Urinary bladder (tissue), 3 donors: ENCODE measurements at regions not wholly inside any gene's neighbourhood (a gene's known extent, or its start where the extent isn't known, plus 50 kb on each side); places are given as distances from the start of the nearest gene placed in this dataset.
"Not testable (repeated sequence)": the region's sequence is repeated elsewhere in the genome, so short reads cannot be mapped to it uniquely, and the experiment has no call there.

Experiments
- DNase-seq: peaks from one replicate; pipeline ENCODE4 v3.0.0-alpha.2; 2015; ENCODE audit errors: extremely low spot score
- H3K27ac ChIP-seq: one replicate; pipeline ENCODE4 v1.5.1; 2013; ENCODE audit warnings: low read depth, mild to moderate bottlenecking, moderate library complexity
- H3K36me3 ChIP-seq: one replicate; pipeline ENCODE4 v1.6.1; 2013; ENCODE audit warnings: mild to moderate bottlenecking, moderate library complexity; ENCODE audit not compliant: insufficient read depth
- H3K4me1 ChIP-seq: one replicate; pipeline ENCODE4 v1.6.1; 2013; ENCODE audit warnings: mild to moderate bottlenecking, moderate library complexity; ENCODE audit not compliant: insufficient read depth
- H3K4me3 ChIP-seq: one replicate; pipeline ENCODE4 v1.5.1; 2013; ENCODE audit warnings: low read depth, low read length
- WGBS: extraction: QIAGEN DNeasy Blood & Tissue Kit; methylation state at CpG from one replicate; pipeline ENCODE4 v1.1.7; 2013; 5-methylcytosine and 5-hydroxymethylcytosine counted together
- donor health status: healthy with polysubstance abuse.
- donor health status: healthy.

- Histone ChIP-seq H3K4me3 (no peak overlapping the region), H3K27ac (no peak overlapping the region), H3K4me1 (no peaks in the 10 kb centered on the region), H3K36me3 (no peaks in the 10 kb centered on the region)
- DNase-seq: no peak
These were observed 80.0 kb downstream of the SHOX2 start for GRCh38 chr3:158026236-158026635.

GRCh38 chr3:158019897-158020296 lies 86.3 kb downstream of the SHOX2 start:
- 79% methylated on average over 12 of the region's 18 CpGs for WGBS
- not testable (repeated sequence) for DNase-seq, H3K27ac ChIP-seq, H3K36me3 ChIP-seq, H3K4me1 ChIP-seq, H3K4me3 ChIP-seq

DNA sequence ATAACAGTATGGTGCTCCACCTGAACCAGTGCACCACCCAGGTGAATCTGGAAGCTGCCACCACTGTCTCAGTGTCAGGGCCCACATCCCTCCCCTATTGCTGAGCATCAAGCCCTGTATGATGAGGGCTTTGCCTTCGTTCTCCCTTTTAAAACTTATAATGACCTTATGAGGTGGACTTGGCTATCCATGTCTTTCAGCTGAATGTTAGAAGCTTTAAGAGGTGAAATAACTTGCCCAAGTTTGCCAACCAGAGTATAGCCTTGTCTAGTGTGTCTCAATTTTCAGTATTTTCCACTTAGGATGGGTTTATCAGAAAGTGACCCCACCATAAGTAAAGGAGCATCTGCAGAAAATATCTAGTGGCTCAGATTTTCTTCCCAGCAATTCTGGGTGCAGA lies 87.8 kb downstream of the SHOX2 start:
- H3K36me3 ChIP-seq: no peaks in the 10 kb centered on the region
- WGBS: 84% methylated on average over 1 of the region's 1 CpG
- H3K4me1 ChIP-seq: no peaks in the 10 kb centered on the region
- H3K4me3 ChIP-seq: no peak overlapping the region
- no peak overlapping the region for H3K27ac ChIP-seq
- DNase-seq: no peak

DNA sequence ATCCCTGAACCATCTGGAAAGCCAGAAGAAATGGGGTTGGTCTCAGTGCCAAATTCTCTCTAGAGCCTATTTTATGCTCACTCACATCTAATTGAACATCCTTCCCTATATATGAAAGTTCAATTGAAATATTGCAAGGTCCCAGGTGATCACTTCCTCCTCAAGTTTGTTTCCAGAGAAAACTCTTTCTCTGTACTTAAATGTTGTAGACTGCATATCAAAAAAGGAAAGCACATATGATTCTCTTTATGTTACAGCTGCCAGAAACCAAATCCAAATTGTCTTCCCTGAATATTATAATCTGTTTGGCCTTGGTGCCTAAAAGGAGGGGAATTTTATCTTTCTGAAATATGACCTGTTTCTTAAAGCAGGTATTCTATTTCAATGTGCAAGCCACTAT lies 93.3 kb downstream of the SHOX2 start:
- Histone ChIP-seq H3K4me1 (no peaks in the 10 kb centered on the region), H3K4me3 (no peak overlapping the region), H3K27ac (no peak overlapping the region), H3K36me3 (no peaks in the 10 kb centered on the region)
- DNase-seq: no peak

DNA sequence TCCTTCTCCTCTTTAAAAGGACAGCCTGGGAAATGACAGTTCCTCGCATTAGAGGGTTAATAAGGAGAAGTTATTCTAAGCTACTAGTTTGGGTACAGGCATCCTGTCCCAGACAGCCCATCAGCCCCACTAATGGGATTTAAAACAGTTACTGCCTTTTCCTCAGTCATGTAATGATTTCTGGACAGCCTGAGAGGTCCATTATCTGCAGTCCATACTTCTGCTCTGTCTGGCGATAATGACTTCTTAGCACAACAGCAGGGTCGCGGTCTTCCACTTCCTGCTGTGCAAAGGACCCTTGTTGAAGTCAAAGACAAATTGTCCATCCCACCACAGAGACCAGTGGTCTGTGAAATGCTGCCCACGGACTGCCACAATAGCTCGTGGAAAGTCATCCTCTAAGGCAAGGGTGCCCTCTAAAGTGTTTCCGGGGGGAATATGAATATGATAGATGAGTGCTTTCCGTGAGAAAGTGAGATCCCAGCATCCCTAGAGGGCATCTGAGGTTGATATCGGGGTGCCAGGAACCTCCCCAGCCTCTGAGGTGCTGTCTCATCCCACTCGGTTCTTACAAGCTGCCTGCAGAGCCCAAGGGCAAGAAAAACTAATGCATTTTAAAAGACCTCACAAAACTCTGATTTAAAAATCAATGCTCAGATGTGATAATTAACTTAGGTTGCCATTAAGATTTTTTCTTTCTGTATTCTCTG lies 100.7 kb downstream of the SHOX2 start:
- 65% methylated on average over 10 of the region's 10 CpGs for WGBS

DNA sequence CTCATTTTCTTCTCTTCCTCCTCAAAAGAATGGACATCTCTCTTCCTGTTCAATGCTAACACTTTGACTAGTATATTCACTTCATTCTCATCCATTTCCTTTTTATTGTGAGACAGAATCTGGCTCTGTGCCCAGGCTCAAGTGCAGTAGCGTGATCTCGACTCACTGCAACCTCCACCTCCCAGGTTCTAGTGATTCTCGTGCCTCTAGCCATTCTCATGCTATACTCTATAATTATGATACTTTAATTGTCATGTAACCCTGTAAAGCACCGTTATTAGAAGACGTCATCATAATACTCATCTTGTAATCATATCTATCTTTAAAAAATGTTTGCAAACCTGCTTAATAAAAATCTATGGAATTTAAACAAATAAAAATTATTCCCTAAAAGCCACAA lies 107.0 kb downstream of the SHOX2 start:
- no peak for DNase-seq
- Histone ChIP-seq H3K4me1 (no peaks in the 10 kb centered on the region), H3K36me3 (no peaks in the 10 kb centered on the region), H3K27ac (no peak overlapping the region), H3K4me3 (no peak overlapping the region)
- 65% methylated on average over 5 of the region's 5 CpGs for WGBS

More for the DNA sequence above, 100.7 kb downstream of the SHOX2 start:
- H3K27ac ChIP-seq: no peak overlapping the region
- no peak overlapping the region for H3K4me3 ChIP-seq
- H3K4me1 ChIP-seq: no peaks in the 10 kb centered on the region
- DNase-seq: no peak
- no peaks in the 10 kb centered on the region for H3K36me3 ChIP-seq

GRCh38 chr3:157982359-157982758 lies 123.9 kb downstream of the SHOX2 start:
- no peak for DNase-seq
- WGBS: 18% methylated on average over 1 of the region's 1 CpG
- Histone ChIP-seq H3K4me3 (no peak overlapping the region), H3K36me3 (no peaks in the 10 kb centered on the region), H3K27ac (no peak overlapping the region), H3K4me1 (no peaks in the 10 kb centered on the region)

DNA sequence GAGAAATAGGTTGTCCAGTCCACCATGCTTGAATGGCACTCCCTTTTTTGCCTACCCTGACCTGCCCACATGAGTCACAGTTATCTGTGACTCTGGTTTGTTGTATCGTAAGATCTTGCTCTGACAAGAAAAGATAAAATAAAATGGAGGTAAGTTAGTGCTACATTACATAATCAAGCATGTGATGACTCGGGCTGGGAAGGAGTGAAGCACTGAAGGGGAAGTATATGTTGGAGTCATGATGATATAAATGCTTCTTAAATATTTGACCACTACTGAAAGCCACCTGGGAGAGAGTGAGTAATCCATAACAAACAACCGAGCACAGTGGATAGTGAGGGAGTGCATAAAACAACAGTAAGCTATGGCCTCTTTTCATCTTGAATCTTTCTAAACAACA lies 124.4 kb downstream of the SHOX2 start:
- H3K4me3 ChIP-seq: no peak overlapping the region
- WGBS: 48% methylated on average over 3 of the region's 3 CpGs
- no peak for DNase-seq
- no peaks in the 10 kb centered on the region for H3K4me1 ChIP-seq
- no peaks in the 10 kb centered on the region for H3K36me3 ChIP-seq
- no peak overlapping the region for H3K27ac ChIP-seq

DNA sequence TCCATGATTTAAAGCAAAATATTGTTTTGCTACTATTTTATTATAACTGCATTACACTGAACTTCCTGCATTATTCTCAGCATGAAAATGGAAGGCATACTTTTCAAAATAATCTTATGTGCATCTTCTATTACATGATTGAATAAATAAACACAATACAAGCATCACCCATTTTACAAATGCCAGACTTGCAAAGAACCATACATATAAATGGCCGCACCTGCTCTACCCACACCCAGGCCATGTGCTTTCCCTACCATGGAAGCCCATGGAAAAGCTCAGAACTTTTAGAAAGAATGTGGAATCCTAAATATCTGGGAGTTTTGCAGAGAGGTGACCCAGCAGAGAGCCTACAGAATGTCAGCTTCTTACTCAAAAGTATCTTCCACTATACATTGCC lies 127.2 kb downstream of the SHOX2 start:
- Histone ChIP-seq H3K36me3 (no peaks in the 10 kb centered on the region), H3K27ac (no peak overlapping the region), H3K4me3 (no peak overlapping the region), H3K4me1 (no peaks in the 10 kb centered on the region)
- whole genome bisulfite sequencing: 99% methylated on average over 1 of the region's 1 CpG
- DNase-seq: no peak

GRCh38 chr3:157961665-157962064 lies 144.6 kb downstream of the SHOX2 start:
- WGBS: 75% methylated on average over 2 of the region's 2 CpGs
- DNase-seq: no peak
- Histone ChIP-seq H3K4me3 (no peak overlapping the region), H3K4me1 (no peaks in the 10 kb centered on the region), H3K36me3 (no peaks in the 10 kb centered on the region), H3K27ac (no peak overlapping the region)

- Histone ChIP-seq H3K4me1 (no peaks in the 10 kb centered on the region), H3K36me3 (no peaks in the 10 kb centered on the region), H3K4me3 (no peak overlapping the region), H3K27ac (no peak overlapping the region)
- no peak for DNase-seq
- 33% methylated on average over 10 of the region's 10 CpGs for WGBS
These were observed 147.8 kb downstream of the SHOX2 start for GRCh38 chr3:157958457-157958856.

DNA sequence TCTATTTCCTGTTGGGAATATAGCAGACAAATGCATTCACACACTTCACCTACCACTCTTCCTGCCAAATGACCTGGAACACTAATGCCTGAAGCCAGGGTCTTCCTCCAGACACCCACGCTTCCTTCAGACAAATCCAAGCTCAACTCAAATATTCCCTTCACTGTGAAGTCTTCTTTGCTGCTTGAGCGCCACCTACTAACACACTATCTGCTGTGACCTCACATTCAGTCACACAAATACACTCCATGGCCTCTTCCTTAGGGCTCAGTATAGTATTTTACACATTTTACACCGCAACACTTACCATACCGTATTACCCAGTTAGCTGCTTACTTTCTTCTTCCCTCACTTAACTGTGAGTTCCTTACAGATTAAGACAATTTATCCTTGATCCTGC lies 149.4 kb downstream of the SHOX2 start:
- Histone ChIP-seq H3K27ac (no peak overlapping the region), H3K4me1 (no peaks in the 10 kb centered on the region), H3K4me3 (no peak overlapping the region), H3K36me3 (no peaks in the 10 kb centered on the region)
- DNase-seq: no peak
- WGBS: 83% methylated on average over 4 of the region's 4 CpGs

GRCh38 chr3:157956176-157956575 lies 150.0 kb downstream of the SHOX2 start:
- H3K36me3 ChIP-seq: no peaks in the 10 kb centered on the region
- H3K27ac ChIP-seq: no peak overlapping the region
- 82% methylated on average over 4 of the region's 4 CpGs for WGBS
- no peak overlapping the region for H3K4me3 ChIP-seq
- H3K4me1 ChIP-seq: no peaks in the 10 kb centered on the region
- no peak for DNase-seq

GRCh38 chr3:157953565-157953964 lies 152.7 kb downstream of the SHOX2 start:
- no peak overlapping the region for H3K4me3 ChIP-seq
- no peak overlapping the region for H3K27ac ChIP-seq
- H3K4me1 ChIP-seq: no peaks in the 10 kb centered on the region
- 69% methylated on average over 2 of the region's 2 CpGs for WGBS
- DNase-seq: no peak
- no peaks in the 10 kb centered on the region for H3K36me3 ChIP-seq
